H1 (cell line): ENCODE measurements at regions not wholly inside any gene's neighbourhood (a gene's known extent, or its start where the extent isn't known, plus 50 kb on each side); places are given as distances from the start of the nearest gene placed in this dataset.

Source experiments
- CTCF ChIA-PET: fragments of 300-600 bp; sonication (Branson Sonifier 250); formaldehyde crosslinking; loops from one replicate; lab custom pipeline; 2021; ENCODE audit not compliant: partially characterized antibody; lab: Charles Lee
- POLR2A ChIA-PET: fragments of 300-600 bp; sonication (Branson Sonifier 250); formaldehyde crosslinking; loops from one replicate; lab custom pipeline; 2021; ENCODE audit warnings: inconsistent platforms; ENCODE audit not compliant: partially characterized antibody; lab: Charles Lee
- DNase-seq, 2 experiments: peaks; one replicate each; pipeline versions ENCODE4 v3.0.0 to v3.0.0-alpha.2; 2010 to 2022; ENCODE audit warnings: low spot score in 2 of 2, low read depth in 1 of 2, mixed read lengths in 1 of 2
- FAIRE-seq: peaks from 2 replicates; lab custom pipeline; 2011; peaks lifted over from hg19 to GRCh38; lab: Jason Lieb, UNC
- H2AFZ ChIP-seq: 2 replicates; pipeline ENCODE4 v1.8.1; 2012; ENCODE audit warnings: low read length, inconsistent platforms
- H2AK5ac ChIP-seq: 2 replicates; pipeline ENCODE4 v1.6.1; 2013; ENCODE audit warnings: low read depth, low read length
- H2BK120ac ChIP-seq: replicated peaks from 2 replicates; pipeline ENCODE3; 2013; ENCODE audit warnings: low read depth, low read length, inconsistent platforms
- H2BK12ac ChIP-seq: 2 replicates; pipeline ENCODE4 v1.6.1; 2013; ENCODE audit warnings: low read depth, low read length
- H2BK15ac ChIP-seq: 2 replicates; pipeline ENCODE4 v1.6.1; 2013; ENCODE audit warnings: low read length
- H2BK20ac ChIP-seq: 2 replicates; pipeline ENCODE4 v1.6.1; 2013; ENCODE audit warnings: low read length
- H2BK5ac ChIP-seq: 2 replicates; pipeline ENCODE4 v1.6.1; 2013; ENCODE audit warnings: low read depth, low read length
- H3K14ac ChIP-seq: 2 replicates; pipeline ENCODE4 v1.6.1; 2013; ENCODE audit warnings: inconsistent platforms; ENCODE audit not compliant: insufficient read length
- H3K18ac ChIP-seq: 2 replicates; pipeline ENCODE4 v1.6.1; 2013; ENCODE audit warnings: low read length; ENCODE audit errors: extremely low read depth
- H3K23ac ChIP-seq: 2 replicates; pipeline ENCODE4 v1.6.1; 2013; ENCODE audit warnings: inconsistent platforms; ENCODE audit not compliant: insufficient read length
- H3K23me2 ChIP-seq: 2 replicates; pipeline ENCODE4 v1.6.1; 2013; ENCODE audit warnings: low read depth, low read length
- H3K27ac ChIP-seq: 2 replicates; pipeline ENCODE4 v1.6.1; 2011; ENCODE audit warnings: low read depth, low read length, inconsistent platforms
- H3K27me3 ChIP-seq, 4 experiments: replicated peaks in 1 of 4; 1 replicate in 1 of 4; 2 replicates in 3 of 4; pipeline versions ENCODE4 v1.6.1 to v1.8.1; 2011 to 2013; ENCODE audit warnings: low read length in 3 of 4, mild to moderate bottlenecking in 3 of 4, inconsistent platforms in 2 of 4, mixed read lengths in 2 of 4, moderate library complexity in 1 of 4; ENCODE audit not compliant: control insufficient read depth in 3 of 4, insufficient read depth in 3 of 4; ENCODE audit errors: extremely low read depth in 1 of 4
- H3K36me3 ChIP-seq, 4 experiments: 2 replicates each; pipeline versions ENCODE4 v1.6.1 to v1.8.1; 2011 to 2013; ENCODE audit warnings: mild to moderate bottlenecking in 4 of 4, low read length in 3 of 4, moderate library complexity in 2 of 4, control low read depth in 1 of 4, inconsistent platforms in 1 of 4; ENCODE audit not compliant: insufficient read depth in 4 of 4, control insufficient read depth in 2 of 4
- H3K4ac ChIP-seq: replicated peaks from 2 replicates; pipeline ENCODE3; 2013; ENCODE audit warnings: low read length, low read depth, mixed read lengths, inconsistent platforms; ENCODE audit not compliant: insufficient read length
- H3K4me1 ChIP-seq, 4 experiments: replicated peaks in 1 of 4; 1 replicate in 1 of 4; 2 replicates in 3 of 4; pipeline versions ENCODE4 v1.6.1 to v1.8.1; 2011 to 2013; ENCODE audit warnings: low read length in 3 of 4, inconsistent platforms in 2 of 4, mixed read lengths in 1 of 4; ENCODE audit not compliant: insufficient read depth in 4 of 4, control insufficient read depth in 3 of 4
- H3K4me2 ChIP-seq, 2 experiments: 2 replicates each; pipeline versions ENCODE4 v1.6.1 to v1.8.1; 2011 to 2013; ENCODE audit warnings: low read depth in 2 of 2, low read length in 2 of 2, control low read depth in 1 of 2, inconsistent platforms in 1 of 2, mild to moderate bottlenecking in 1 of 2; ENCODE audit not compliant: insufficient read depth in 1 of 2
- H3K4me3 ChIP-seq, 4 experiments: fragments of 200-600, 300-600 bp in 1 of 4; sonication (generic), shearing (Covaris generic), sonication (Bioruptor Twin) in 1 of 4; 2 replicates each; pipeline versions ENCODE4 v1.5.1 to v1.8.1; 2011 to 2016; ENCODE audit warnings: low read length in 4 of 4, low read depth in 3 of 4, control low read depth in 2 of 4, inconsistent platforms in 2 of 4, mild to moderate bottlenecking in 2 of 4, mixed read lengths in 1 of 4, moderate library complexity in 1 of 4; ENCODE audit not compliant: insufficient read depth in 2 of 4; ENCODE audit errors: extremely low read depth in 1 of 4
- H3K56ac ChIP-seq: replicated peaks from 2 replicates; pipeline ENCODE3; 2013; ENCODE audit warnings: low read depth, mild to moderate bottlenecking, mixed read lengths, low read length, inconsistent platforms; ENCODE audit not compliant: insufficient read length
- H3K79me1 ChIP-seq: 2 replicates; pipeline ENCODE4 v1.6.1; 2013; ENCODE audit warnings: low read depth, low read length, control low read depth
- H3K79me2 ChIP-seq, 2 experiments: 2 replicates each; pipeline versions ENCODE4 v1.6.1 to v1.8.1; 2012 to 2013; ENCODE audit warnings: low read length in 2 of 2, mild to moderate bottlenecking in 2 of 2, inconsistent platforms in 1 of 2; ENCODE audit not compliant: insufficient read depth in 2 of 2, control insufficient read depth in 1 of 2
- H3K9ac ChIP-seq, 4 experiments: replicated peaks in 1 of 4; 1 replicate in 1 of 4; 2 replicates in 3 of 4; pipeline versions ENCODE4 v1.6.1 to v1.8.1; 2011 to 2013; ENCODE audit warnings: low read depth in 3 of 4, low read length in 3 of 4, control low read depth in 2 of 4, mild to moderate bottlenecking in 2 of 4, moderate library complexity in 2 of 4, inconsistent platforms in 1 of 4; ENCODE audit errors: extremely low read depth in 1 of 4
- H3K9me3 ChIP-seq, 2 experiments: 2 replicates each; pipeline versions ENCODE4 v1.6.1 to v1.8.1; 2012 to 2013; ENCODE audit warnings: mild to moderate bottlenecking in 2 of 2, moderate library complexity in 2 of 2, control low read depth in 1 of 2, inconsistent platforms in 1 of 2, low read depth in 1 of 2, low read length in 1 of 2, mixed read lengths in 1 of 2; ENCODE audit not compliant: insufficient read depth in 2 of 2
- H4K20me1 ChIP-seq, 2 experiments: replicated peaks in 1 of 2; 2 replicates each; pipeline versions ENCODE3 to v1.8.1; 2011 to 2013; ENCODE audit warnings: inconsistent platforms in 2 of 2, low read length in 2 of 2, mild to moderate bottlenecking in 1 of 2; ENCODE audit not compliant: insufficient read depth in 2 of 2, control insufficient read depth in 1 of 2
- H4K5ac ChIP-seq: 2 replicates; pipeline ENCODE4 v1.6.1; 2013; ENCODE audit warnings: low read length, low read depth, mixed read lengths, inconsistent platforms; ENCODE audit not compliant: insufficient read length
- H4K8ac ChIP-seq: 2 replicates; pipeline ENCODE4 v1.8.0; 2013; ENCODE audit warnings: mild to moderate bottlenecking, moderate library complexity, low read length, inconsistent platforms; ENCODE audit not compliant: insufficient read depth; ENCODE audit errors: extremely low read depth
- H4K91ac ChIP-seq: replicated peaks from 2 replicates; pipeline ENCODE3; 2013; ENCODE audit warnings: low read length, mixed read lengths, inconsistent platforms; ENCODE audit not compliant: insufficient read length
- BRCA1 ChIP-seq: IDR thresholded peaks from 2 replicates; pipeline ENCODE4 v1.6.1; 2012; ENCODE audit warnings: low read depth, low read length, improper control_type of control experiment
- KDM1A ChIP-seq: fragments of 200-600, 300-600 bp; sonication (generic); IDR thresholded peaks from 2 replicates; pipeline ENCODE4 v1.7.1; 2016; ENCODE audit warnings: mild to moderate bottlenecking, low read length, borderline replicate concordance
- WGBS, 2 experiments: shearing (Covaris generic) in 1 of 2; methylation state at CpG; one replicate each; pipeline versions ENCODE4 v1.1.6 to v1.1.7; 2013 to 2015; ENCODE audit warnings: low lambda C conversion rate in 2 of 2, mixed read lengths in 2 of 2, inconsistent platforms in 1 of 2, low coverage in 1 of 2, missing lambda C conversion rate in 1 of 2; ENCODE audit not compliant: insufficient replicate concordance in 2 of 2, insufficient coverage in 1 of 2, insufficient read length in 1 of 2; ENCODE audit errors: extremely low coverage in 1 of 2, missing lambda C conversion rate in 1 of 2; 5-methylcytosine and 5-hydroxymethylcytosine counted together

GRCh38 chr4:57220734-57221133 is 110.5 kb upstream of the IGFBP7 start:
- Histone ChIP-seq H3K27ac (no peak overlapping the region), H2BK20ac (no peak overlapping the region), H3K14ac (no peak overlapping the region), H3K18ac (no peak overlapping the region), H2BK15ac (no peak overlapping the region), H3K36me3 (0 out of 8 replicates have a peak, but pooled peaks cover 0 to 4% (median 0%) of the 10 kb centered on the region in 4 experiments), H3K4me1 (peaks cover 0 to 4% (median 1%) of the 10 kb centered on the region in 4 experiments; a peak in 1 of 7 replicates), H3K4me3 (no peak overlapping the region), H4K5ac (no peak overlapping the region), H2AK5ac (no peak overlapping the region), H3K56ac (no peak overlapping the region), H4K91ac (no peak overlapping the region), H3K4me2 (no peak overlapping the region), H4K8ac (no peak overlapping the region), H3K9me3 (peaks cover 6% of the 10 kb centered on the region in 2 experiments; a peak in 3 of 4 replicates), H3K9ac (no peak overlapping the region), H3K79me1 (no peaks in the 10 kb centered on the region), H3K27me3 (no peaks in the 10 kb centered on the region), H4K20me1 (no peaks in the 10 kb centered on the region), H3K23ac (no peak overlapping the region), H3K23me2 (no peaks in the 10 kb centered on the region), H2BK5ac (no peak overlapping the region), H3K79me2 (no peaks in the 10 kb centered on the region), H2AFZ (no peak overlapping the region), H2BK12ac (no peak overlapping the region), H3K4ac (no peak overlapping the region), H2BK120ac (no peak overlapping the region)
- DNase-seq (no peak), FAIRE-seq (no peak)
- ChIA-PET CTCF (interaction anchor here (1.2 to 5.7 kb wide), 2 partner anchors 28 to 221 kb away, joined by 3 to 38 read pairs; no protein-coding TSS in a partner anchor), POLR2A (no interaction called here)
- WGBS, 2 experiments, result 77% methylated on average over 2 of the region's 2 CpGs; no CpG with 5 or more reads in 1 of the 2 experiments
- TF ChIP-seq KDM1A, result no peak
- TF ChIP-seq BRCA1, result no peak
